IPS-18a (cell line): ENCODE measurements at regions not wholly inside any gene's neighbourhood (a gene's known extent, or its start where the extent isn't known, plus 50 kb on each side); places are given as distances from the start of the nearest gene placed in this dataset.

Source experiments
- H3K27ac ChIP-seq: one replicate; pipeline ENCODE4 v1.5.1; 2013; ENCODE audit warnings: low read length
- H3K27me3 ChIP-seq: one replicate; pipeline ENCODE4 v1.6.1; 2013; ENCODE audit warnings: mild to moderate bottlenecking, low read length; ENCODE audit not compliant: control insufficient read depth, insufficient read depth
- H3K36me3 ChIP-seq: one replicate; pipeline ENCODE4 v1.6.1; 2013; ENCODE audit warnings: low read depth, low read length; ENCODE audit not compliant: control insufficient read depth
- H3K4me1 ChIP-seq: one replicate; pipeline ENCODE4 v1.6.1; 2013; ENCODE audit warnings: low read depth, low read length; ENCODE audit not compliant: control insufficient read depth
- H3K4me3 ChIP-seq: one replicate; pipeline ENCODE4 v1.5.1; 2013; ENCODE audit warnings: low read length
- H3K9ac ChIP-seq: one replicate; pipeline ENCODE4 v1.6.1; 2013; ENCODE audit warnings: mild to moderate bottlenecking, low read length, moderate library complexity
- H3K9me3 ChIP-seq: one replicate; pipeline ENCODE4 v1.6.1; 2013; ENCODE audit warnings: low read depth, low read length; ENCODE audit not compliant: control insufficient read depth

DNA sequence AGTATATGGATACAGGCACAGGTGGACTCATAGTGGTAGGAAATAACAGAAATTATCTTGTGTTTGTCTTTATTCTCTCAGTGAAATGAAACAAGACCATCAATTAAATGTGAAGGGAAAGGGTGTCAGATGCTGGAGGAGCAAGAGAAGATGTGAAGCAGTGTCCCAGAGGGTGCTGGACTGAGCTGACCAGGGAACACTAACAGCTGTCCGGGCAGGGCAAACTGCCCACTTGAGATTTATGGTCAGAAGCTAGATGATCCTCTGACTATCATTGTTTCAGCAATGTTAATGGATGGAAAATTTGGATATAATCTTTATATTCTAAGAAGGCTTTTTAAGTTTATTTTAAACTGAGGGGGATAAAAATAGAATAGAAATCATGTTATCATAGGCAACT, 267.2 kb upstream of the SLC7A11 start:
- H3K36me3 ChIP-seq, result no peaks in the 10 kb centered on the region
- no peak overlapping the region for H3K9ac ChIP-seq
- no peaks in the 10 kb centered on the region for H3K9me3 ChIP-seq
- H3K4me1 ChIP-seq, result no peaks in the 10 kb centered on the region
- no peaks in the 10 kb centered on the region for H3K27me3 ChIP-seq
- no peak overlapping the region for H3K27ac ChIP-seq
- H3K4me3 ChIP-seq, result no peak overlapping the region

DNA sequence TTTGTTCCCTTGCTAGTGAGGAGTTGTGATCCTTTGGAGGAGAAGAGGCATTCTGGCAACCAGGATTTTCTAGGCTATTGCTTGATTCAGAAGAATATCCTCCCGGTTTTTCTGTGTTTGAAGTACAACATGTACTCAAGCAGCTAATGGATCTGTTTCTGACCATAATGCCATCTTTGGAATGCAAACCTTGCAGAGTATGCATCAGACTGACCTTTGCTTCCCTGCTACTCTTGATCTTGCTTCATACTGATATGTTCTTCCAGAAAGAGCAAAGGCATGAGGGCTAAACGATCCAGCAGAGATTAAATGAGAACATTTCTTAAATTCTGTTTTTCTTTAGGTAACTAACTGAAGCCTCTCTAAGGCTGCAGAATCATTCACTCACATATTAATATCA, 265.4 kb upstream of the SLC7A11 start:
- no peaks in the 10 kb centered on the region for H3K9me3 ChIP-seq
- H3K9ac ChIP-seq, result no peak overlapping the region
- H3K4me3 ChIP-seq, result no peak overlapping the region
- no peaks in the 10 kb centered on the region for H3K27me3 ChIP-seq
- no peaks in the 10 kb centered on the region for H3K4me1 ChIP-seq
- no peaks in the 10 kb centered on the region for H3K36me3 ChIP-seq
- H3K27ac ChIP-seq, result no peak overlapping the region

DNA sequence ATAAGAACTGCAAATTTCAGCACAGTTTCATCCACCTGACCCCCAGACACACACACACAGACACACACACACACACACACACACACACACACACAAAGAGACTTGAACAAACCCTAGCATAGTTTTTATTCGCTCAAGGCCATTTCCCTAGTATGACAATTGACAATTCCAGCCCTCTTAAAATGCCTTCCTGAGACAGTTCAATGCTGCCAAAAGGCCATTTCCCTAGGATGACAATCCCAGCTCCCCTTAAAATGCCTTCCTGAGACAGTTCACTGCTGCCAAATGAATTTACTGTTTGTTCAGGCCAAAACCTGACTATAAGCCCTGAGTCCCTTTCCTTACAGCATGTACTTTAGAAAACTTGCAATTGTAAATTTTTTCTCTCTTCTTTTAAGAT, 259.5 kb upstream of the SLC7A11 start:
- Histone ChIP-seq H3K27me3 (no peaks in the 10 kb centered on the region), H3K4me1 (no peaks in the 10 kb centered on the region), H3K27ac (no peak overlapping the region), H3K36me3 (no peaks in the 10 kb centered on the region), H3K9ac (no peak overlapping the region), H3K4me3 (no peak overlapping the region), H3K9me3 (no peaks in the 10 kb centered on the region)

DNA sequence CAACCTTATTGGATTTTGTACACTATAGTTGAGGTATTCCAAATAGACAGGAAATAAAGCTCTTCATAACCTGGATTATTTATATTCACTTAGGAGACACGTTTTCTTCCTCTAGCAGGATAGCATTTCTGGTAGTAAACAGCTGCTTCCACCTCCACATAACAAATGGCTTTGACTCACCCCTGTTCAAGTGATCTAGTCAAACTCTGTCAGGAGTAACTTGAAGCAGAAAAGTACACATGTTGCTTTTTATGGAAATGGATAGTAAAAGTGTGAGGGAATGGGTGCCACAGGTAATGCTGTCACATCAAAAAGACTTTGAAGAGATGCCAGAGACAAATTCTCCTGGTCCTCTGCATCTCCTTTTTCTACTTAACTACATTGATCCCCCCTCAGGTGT, 258.7 kb upstream of the SLC7A11 start:
- no peak overlapping the region for H3K9ac ChIP-seq
- no peak overlapping the region for H3K27ac ChIP-seq
- no peaks in the 10 kb centered on the region for H3K27me3 ChIP-seq
- H3K36me3 ChIP-seq, result no peaks in the 10 kb centered on the region
- H3K4me3 ChIP-seq, result no peak overlapping the region
- H3K4me1 ChIP-seq, result no peaks in the 10 kb centered on the region
- no peaks in the 10 kb centered on the region for H3K9me3 ChIP-seq

DNA sequence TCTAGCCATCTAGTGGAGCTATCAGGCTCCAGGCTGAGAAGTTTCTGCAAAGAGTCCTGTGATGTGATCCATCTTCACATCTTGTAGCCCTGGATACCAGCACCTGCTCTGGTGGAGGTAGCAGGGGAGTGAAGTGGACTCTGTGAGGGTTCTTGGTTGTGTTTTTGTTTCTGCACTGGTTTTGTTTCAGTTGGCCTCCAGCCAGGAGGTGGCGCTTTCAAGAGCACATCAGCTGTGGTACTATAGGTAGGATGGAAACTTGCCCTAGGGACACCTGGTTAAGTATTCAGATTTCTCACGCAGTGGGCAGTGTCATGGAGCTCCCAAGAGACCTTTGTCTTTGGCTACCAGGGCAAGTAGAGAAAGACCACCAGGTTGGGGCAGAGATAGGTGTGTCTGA, 257.5 kb upstream of the SLC7A11 start:
- peaks cover 3% of the 10 kb centered on the region for H3K4me1 ChIP-seq
- no peaks in the 10 kb centered on the region for H3K36me3 ChIP-seq
- no peak overlapping the region for H3K4me3 ChIP-seq
- no peak overlapping the region for H3K9ac ChIP-seq
- H3K27ac ChIP-seq, result no peak overlapping the region
- H3K27me3 ChIP-seq, result no peaks in the 10 kb centered on the region
- no peaks in the 10 kb centered on the region for H3K9me3 ChIP-seq

DNA sequence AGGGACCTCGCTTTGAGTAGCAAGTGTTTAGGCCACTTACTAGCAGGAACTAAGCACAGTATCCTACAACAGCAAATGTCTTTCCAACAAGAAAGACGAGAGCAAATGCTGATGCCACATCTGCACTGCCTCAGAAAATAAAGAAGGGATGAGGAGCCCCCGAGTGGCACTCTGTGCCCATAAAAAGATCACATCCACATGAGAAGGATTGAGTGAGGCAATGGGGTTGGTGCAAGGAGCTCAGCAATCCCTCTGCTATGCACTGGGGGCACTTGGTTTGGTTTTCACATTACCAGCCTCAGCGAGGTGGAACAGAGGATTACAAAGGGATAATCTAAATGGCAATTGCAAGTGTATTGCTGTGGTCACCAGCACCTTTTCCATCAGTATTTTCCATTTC, 252.8 kb upstream of the SLC7A11 start:
- Histone ChIP-seq H3K9me3 (no peaks in the 10 kb centered on the region), H3K4me1 (peaks cover 7% of the 10 kb centered on the region), H3K36me3 (no peaks in the 10 kb centered on the region), H3K4me3 (no peak overlapping the region), H3K9ac (no peak overlapping the region), H3K27ac (no peak overlapping the region), H3K27me3 (no peaks in the 10 kb centered on the region)

DNA sequence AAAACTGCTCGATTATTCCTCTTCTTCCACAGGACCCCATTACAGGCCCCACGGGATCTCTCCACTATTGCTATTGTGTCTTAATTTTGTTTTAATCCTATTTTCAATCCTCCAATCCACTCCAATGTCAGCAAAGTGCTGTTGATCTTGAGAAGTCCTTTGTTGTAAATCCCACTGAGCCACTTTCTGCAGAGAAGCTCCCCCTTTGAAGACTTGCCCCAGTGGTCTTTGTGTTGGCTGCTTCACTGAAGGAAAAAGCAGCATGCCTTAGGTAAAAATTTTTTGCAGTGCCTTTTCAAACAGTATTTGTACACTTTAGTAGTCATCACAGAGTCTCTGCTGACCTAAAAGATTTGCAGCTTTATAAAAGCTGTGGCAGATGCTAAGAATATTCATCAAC, 252.0 kb upstream of the SLC7A11 start:
- no peaks in the 10 kb centered on the region for H3K27me3 ChIP-seq
- peaks cover 7% of the 10 kb centered on the region for H3K4me1 ChIP-seq
- H3K9me3 ChIP-seq, result no peaks in the 10 kb centered on the region
- no peaks in the 10 kb centered on the region for H3K36me3 ChIP-seq
- no peak overlapping the region for H3K4me3 ChIP-seq
- H3K27ac ChIP-seq, result no peak overlapping the region
- no peak overlapping the region for H3K9ac ChIP-seq

DNA sequence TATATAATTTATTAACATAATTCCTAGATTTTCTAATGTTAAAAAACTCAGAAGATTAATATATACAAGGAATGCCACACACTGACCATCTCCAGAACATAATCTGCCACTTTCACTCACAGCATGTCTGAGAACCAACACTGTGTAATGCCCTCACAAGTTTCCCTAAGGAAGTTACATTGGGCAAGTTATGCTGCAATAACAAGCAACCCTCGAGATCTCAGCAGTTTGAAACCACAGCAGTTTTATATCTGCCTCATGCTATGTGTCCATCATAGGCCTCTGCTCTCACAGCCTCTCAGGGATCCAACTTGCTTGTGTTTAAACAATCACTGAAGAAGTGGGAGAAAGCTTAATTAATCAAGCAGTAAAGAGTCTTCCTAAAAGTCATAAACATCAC, 250.0 kb upstream of the SLC7A11 start:
- Histone ChIP-seq H3K27me3 (no peaks in the 10 kb centered on the region), H3K4me1 (peaks cover 14% of the 10 kb centered on the region), H3K27ac (no peak overlapping the region), H3K36me3 (no peaks in the 10 kb centered on the region), H3K4me3 (no peak overlapping the region), H3K9ac (no peak overlapping the region), H3K9me3 (no peaks in the 10 kb centered on the region)

DNA sequence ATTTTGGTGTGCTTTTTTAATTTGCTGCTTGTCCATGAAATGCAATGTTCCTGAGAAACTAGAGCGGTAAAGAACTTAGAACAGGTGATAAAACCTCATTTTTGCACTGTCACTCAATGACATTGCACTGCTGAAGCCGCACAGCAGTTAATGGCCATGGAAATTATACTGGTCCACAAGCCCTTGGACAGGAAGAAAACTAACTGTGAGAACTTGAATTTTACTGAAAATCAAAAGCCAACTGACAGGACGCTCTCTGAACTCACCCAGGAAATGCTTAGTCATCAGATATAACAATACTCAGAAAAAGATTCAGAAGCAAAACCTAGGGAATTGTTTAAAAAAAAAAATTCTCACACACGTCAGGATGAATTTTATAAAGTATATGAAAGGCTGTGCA, 246.4 kb upstream of the SLC7A11 start:
- H3K9ac ChIP-seq, result no peak overlapping the region
- H3K4me3 ChIP-seq, result no peak overlapping the region
- no peaks in the 10 kb centered on the region for H3K36me3 ChIP-seq
- peaks cover 7% of the 10 kb centered on the region for H3K4me1 ChIP-seq
- no peaks in the 10 kb centered on the region for H3K27me3 ChIP-seq
- H3K9me3 ChIP-seq, result no peaks in the 10 kb centered on the region
- no peak overlapping the region for H3K27ac ChIP-seq

DNA sequence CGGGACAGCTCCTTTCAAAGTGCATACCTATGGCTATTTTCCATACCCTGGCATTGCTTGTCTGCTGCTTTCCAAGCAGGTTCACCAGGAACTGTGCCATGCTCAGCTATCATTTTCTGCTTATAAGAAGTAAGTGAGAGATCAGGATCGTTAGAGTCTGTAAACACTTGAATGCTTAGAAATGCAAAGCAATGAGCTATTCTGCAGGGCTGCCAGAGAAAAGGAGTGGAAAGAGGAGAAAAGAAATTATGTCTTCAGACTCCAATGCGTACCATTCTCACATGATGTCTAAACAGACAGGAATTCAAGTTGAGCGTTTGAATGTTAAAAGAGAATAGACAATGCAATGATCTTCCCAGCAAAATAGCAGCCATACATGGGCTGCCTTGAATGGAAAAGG, 245.5 kb upstream of the SLC7A11 start:
- H3K27me3 ChIP-seq, result no peaks in the 10 kb centered on the region
- no peak overlapping the region for H3K4me3 ChIP-seq
- no peaks in the 10 kb centered on the region for H3K36me3 ChIP-seq
- H3K9me3 ChIP-seq, result no peaks in the 10 kb centered on the region
- H3K27ac ChIP-seq, result no peak overlapping the region
- H3K9ac ChIP-seq, result no peak overlapping the region
- peaks cover 7% of the 10 kb centered on the region for H3K4me1 ChIP-seq

DNA sequence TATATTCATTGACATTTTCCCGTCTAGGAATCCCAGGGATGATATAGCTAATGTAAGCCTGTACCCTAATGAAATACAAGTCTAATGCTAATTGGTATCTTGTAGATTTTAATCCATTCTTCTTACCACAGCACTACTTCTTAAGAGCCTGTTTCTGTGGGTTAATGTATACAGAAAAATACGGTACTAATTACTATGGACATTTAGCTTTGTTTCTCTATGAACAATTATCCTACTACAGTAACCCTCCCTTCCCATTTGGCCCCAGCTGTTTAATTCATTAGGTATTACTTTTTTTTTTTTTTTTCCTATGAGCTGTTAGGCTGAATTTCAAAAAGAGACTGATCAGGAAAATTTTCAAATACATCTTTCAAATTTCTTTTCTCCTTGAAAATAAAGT, 245.1 kb upstream of the SLC7A11 start:
- Histone ChIP-seq H3K27ac (no peak overlapping the region), H3K4me1 (peaks cover 7% of the 10 kb centered on the region), H3K9me3 (no peaks in the 10 kb centered on the region), H3K27me3 (no peaks in the 10 kb centered on the region), H3K9ac (no peak overlapping the region), H3K36me3 (no peaks in the 10 kb centered on the region), H3K4me3 (no peak overlapping the region)

DNA sequence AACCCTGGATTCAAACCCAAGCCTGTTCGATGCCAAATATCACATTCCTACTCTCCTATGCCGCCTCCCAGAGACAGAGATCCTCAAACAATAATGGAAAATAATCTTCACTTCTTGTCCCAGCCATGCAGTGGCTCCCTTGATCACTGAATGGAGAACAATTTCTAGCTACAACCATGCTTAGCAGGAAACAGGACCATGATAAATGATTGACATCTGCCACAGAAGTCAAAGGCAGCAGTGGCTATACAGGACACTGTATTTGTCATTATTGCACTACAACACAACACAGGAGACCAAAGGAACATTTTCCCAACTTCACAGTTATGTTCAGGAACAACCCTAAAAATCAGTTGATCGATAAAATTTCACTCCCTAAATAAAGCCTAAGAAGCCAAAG, 243.3 kb upstream of the SLC7A11 start:
- Histone ChIP-seq H3K4me1 (peaks cover 7% of the 10 kb centered on the region), H3K27ac (no peak overlapping the region), H3K9ac (no peak overlapping the region), H3K36me3 (no peaks in the 10 kb centered on the region), H3K4me3 (no peak overlapping the region), H3K27me3 (no peaks in the 10 kb centered on the region), H3K9me3 (no peaks in the 10 kb centered on the region)

DNA sequence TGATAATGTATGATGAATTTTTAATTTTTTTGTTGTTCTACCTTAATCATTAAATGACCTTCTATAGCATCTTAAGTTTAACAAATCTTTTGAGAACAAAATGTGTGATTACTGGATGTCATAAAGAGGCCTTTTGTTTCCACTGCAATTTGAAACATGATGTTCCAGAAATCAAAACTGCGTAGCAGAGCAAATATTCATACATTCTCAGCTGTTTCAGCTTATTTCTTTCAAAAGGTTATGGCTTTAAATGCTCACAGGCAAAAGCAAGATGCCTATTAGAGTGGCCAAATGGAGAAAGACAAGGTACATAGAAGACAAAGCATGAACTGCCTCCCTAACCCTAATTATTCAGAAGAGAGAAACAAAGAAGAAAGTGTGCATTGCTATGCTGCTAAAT, 233.0 kb upstream of the SLC7A11 start:
- Histone ChIP-seq H3K27me3 (no peaks in the 10 kb centered on the region), H3K4me3 (no peak overlapping the region), H3K27ac (no peak overlapping the region), H3K9ac (no peak overlapping the region), H3K36me3 (no peaks in the 10 kb centered on the region), H3K4me1 (peaks cover 12% of the 10 kb centered on the region), H3K9me3 (no peaks in the 10 kb centered on the region)
